H1 (cell line): ENCODE measurements at regions not wholly inside any gene's neighbourhood (a gene's known extent, or its start where the extent isn't known, plus 50 kb on each side); places are given as distances from the start of the nearest gene placed in this dataset.

ENCODE experiments used
- CTCF ChIA-PET: fragments of 300-600 bp; sonication (Branson Sonifier 250); formaldehyde crosslinking; loops from one replicate; lab custom pipeline; 2021; ENCODE audit not compliant: partially characterized antibody; lab: Charles Lee
- POLR2A ChIA-PET: fragments of 300-600 bp; sonication (Branson Sonifier 250); formaldehyde crosslinking; loops from one replicate; lab custom pipeline; 2021; ENCODE audit warnings: inconsistent platforms; ENCODE audit not compliant: partially characterized antibody; lab: Charles Lee
- DNase-seq, 2 experiments: peaks; one replicate each; pipeline versions ENCODE4 v3.0.0 to v3.0.0-alpha.2; 2010 to 2022; ENCODE audit warnings: low spot score in 2 of 2, low read depth in 1 of 2, mixed read lengths in 1 of 2
- FAIRE-seq: peaks from 2 replicates; lab custom pipeline; 2011; peaks lifted over from hg19 to GRCh38; lab: Jason Lieb, UNC
- H2AFZ ChIP-seq: 2 replicates; pipeline ENCODE4 v1.8.1; 2012; ENCODE audit warnings: low read length, inconsistent platforms
- H2AK5ac ChIP-seq: 2 replicates; pipeline ENCODE4 v1.6.1; 2013; ENCODE audit warnings: low read depth, low read length
- H2BK120ac ChIP-seq: replicated peaks from 2 replicates; pipeline ENCODE3; 2013; ENCODE audit warnings: low read depth, low read length, inconsistent platforms
- H2BK12ac ChIP-seq: 2 replicates; pipeline ENCODE4 v1.6.1; 2013; ENCODE audit warnings: low read depth, low read length
- H2BK15ac ChIP-seq: 2 replicates; pipeline ENCODE4 v1.6.1; 2013; ENCODE audit warnings: low read length
- H2BK20ac ChIP-seq: 2 replicates; pipeline ENCODE4 v1.6.1; 2013; ENCODE audit warnings: low read length
- H2BK5ac ChIP-seq: 2 replicates; pipeline ENCODE4 v1.6.1; 2013; ENCODE audit warnings: low read depth, low read length
- H3K14ac ChIP-seq: 2 replicates; pipeline ENCODE4 v1.6.1; 2013; ENCODE audit warnings: inconsistent platforms; ENCODE audit not compliant: insufficient read length
- H3K18ac ChIP-seq: 2 replicates; pipeline ENCODE4 v1.6.1; 2013; ENCODE audit warnings: low read length; ENCODE audit errors: extremely low read depth
- H3K23ac ChIP-seq: 2 replicates; pipeline ENCODE4 v1.6.1; 2013; ENCODE audit warnings: inconsistent platforms; ENCODE audit not compliant: insufficient read length
- H3K23me2 ChIP-seq: 2 replicates; pipeline ENCODE4 v1.6.1; 2013; ENCODE audit warnings: low read depth, low read length
- H3K27ac ChIP-seq: 2 replicates; pipeline ENCODE4 v1.6.1; 2011; ENCODE audit warnings: low read depth, low read length, inconsistent platforms
- H3K27me3 ChIP-seq, 4 experiments: replicated peaks in 1 of 4; 1 replicate in 1 of 4; 2 replicates in 3 of 4; pipeline versions ENCODE4 v1.6.1 to v1.8.1; 2011 to 2013; ENCODE audit warnings: low read length in 3 of 4, mild to moderate bottlenecking in 3 of 4, inconsistent platforms in 2 of 4, mixed read lengths in 2 of 4, moderate library complexity in 1 of 4; ENCODE audit not compliant: control insufficient read depth in 3 of 4, insufficient read depth in 3 of 4; ENCODE audit errors: extremely low read depth in 1 of 4
- H3K36me3 ChIP-seq, 4 experiments: 2 replicates each; pipeline versions ENCODE4 v1.6.1 to v1.8.1; 2011 to 2013; ENCODE audit warnings: mild to moderate bottlenecking in 4 of 4, low read length in 3 of 4, moderate library complexity in 2 of 4, control low read depth in 1 of 4, inconsistent platforms in 1 of 4; ENCODE audit not compliant: insufficient read depth in 4 of 4, control insufficient read depth in 2 of 4
- H3K4ac ChIP-seq: replicated peaks from 2 replicates; pipeline ENCODE3; 2013; ENCODE audit warnings: low read length, low read depth, mixed read lengths, inconsistent platforms; ENCODE audit not compliant: insufficient read length
- H3K4me1 ChIP-seq, 4 experiments: replicated peaks in 1 of 4; 1 replicate in 1 of 4; 2 replicates in 3 of 4; pipeline versions ENCODE4 v1.6.1 to v1.8.1; 2011 to 2013; ENCODE audit warnings: low read length in 3 of 4, inconsistent platforms in 2 of 4, mixed read lengths in 1 of 4; ENCODE audit not compliant: insufficient read depth in 4 of 4, control insufficient read depth in 3 of 4
- H3K4me2 ChIP-seq, 2 experiments: 2 replicates each; pipeline versions ENCODE4 v1.6.1 to v1.8.1; 2011 to 2013; ENCODE audit warnings: low read depth in 2 of 2, low read length in 2 of 2, control low read depth in 1 of 2, inconsistent platforms in 1 of 2, mild to moderate bottlenecking in 1 of 2; ENCODE audit not compliant: insufficient read depth in 1 of 2
- H3K4me3 ChIP-seq, 4 experiments: fragments of 200-600, 300-600 bp in 1 of 4; sonication (generic), shearing (Covaris generic), sonication (Bioruptor Twin) in 1 of 4; 2 replicates each; pipeline versions ENCODE4 v1.5.1 to v1.8.1; 2011 to 2016; ENCODE audit warnings: low read length in 4 of 4, low read depth in 3 of 4, control low read depth in 2 of 4, inconsistent platforms in 2 of 4, mild to moderate bottlenecking in 2 of 4, mixed read lengths in 1 of 4, moderate library complexity in 1 of 4; ENCODE audit not compliant: insufficient read depth in 2 of 4; ENCODE audit errors: extremely low read depth in 1 of 4
- H3K56ac ChIP-seq: replicated peaks from 2 replicates; pipeline ENCODE3; 2013; ENCODE audit warnings: low read depth, mild to moderate bottlenecking, mixed read lengths, low read length, inconsistent platforms; ENCODE audit not compliant: insufficient read length
- H3K79me1 ChIP-seq: 2 replicates; pipeline ENCODE4 v1.6.1; 2013; ENCODE audit warnings: low read depth, low read length, control low read depth
- H3K79me2 ChIP-seq, 2 experiments: 2 replicates each; pipeline versions ENCODE4 v1.6.1 to v1.8.1; 2012 to 2013; ENCODE audit warnings: low read length in 2 of 2, mild to moderate bottlenecking in 2 of 2, inconsistent platforms in 1 of 2; ENCODE audit not compliant: insufficient read depth in 2 of 2, control insufficient read depth in 1 of 2
- H3K9ac ChIP-seq, 4 experiments: replicated peaks in 1 of 4; 1 replicate in 1 of 4; 2 replicates in 3 of 4; pipeline versions ENCODE4 v1.6.1 to v1.8.1; 2011 to 2013; ENCODE audit warnings: low read depth in 3 of 4, low read length in 3 of 4, control low read depth in 2 of 4, mild to moderate bottlenecking in 2 of 4, moderate library complexity in 2 of 4, inconsistent platforms in 1 of 4; ENCODE audit errors: extremely low read depth in 1 of 4
- H3K9me3 ChIP-seq, 2 experiments: 2 replicates each; pipeline versions ENCODE4 v1.6.1 to v1.8.1; 2012 to 2013; ENCODE audit warnings: mild to moderate bottlenecking in 2 of 2, moderate library complexity in 2 of 2, control low read depth in 1 of 2, inconsistent platforms in 1 of 2, low read depth in 1 of 2, low read length in 1 of 2, mixed read lengths in 1 of 2; ENCODE audit not compliant: insufficient read depth in 2 of 2
- H4K20me1 ChIP-seq, 2 experiments: replicated peaks in 1 of 2; 2 replicates each; pipeline versions ENCODE3 to v1.8.1; 2011 to 2013; ENCODE audit warnings: inconsistent platforms in 2 of 2, low read length in 2 of 2, mild to moderate bottlenecking in 1 of 2; ENCODE audit not compliant: insufficient read depth in 2 of 2, control insufficient read depth in 1 of 2
- H4K5ac ChIP-seq: 2 replicates; pipeline ENCODE4 v1.6.1; 2013; ENCODE audit warnings: low read length, low read depth, mixed read lengths, inconsistent platforms; ENCODE audit not compliant: insufficient read length
- H4K8ac ChIP-seq: 2 replicates; pipeline ENCODE4 v1.8.0; 2013; ENCODE audit warnings: mild to moderate bottlenecking, moderate library complexity, low read length, inconsistent platforms; ENCODE audit not compliant: insufficient read depth; ENCODE audit errors: extremely low read depth
- H4K91ac ChIP-seq: replicated peaks from 2 replicates; pipeline ENCODE3; 2013; ENCODE audit warnings: low read length, mixed read lengths, inconsistent platforms; ENCODE audit not compliant: insufficient read length
- CBX5 ChIP-seq: fragments of 300-800, 300-1000 bp; sonication (generic); IDR thresholded peaks from 2 replicates; pipeline ENCODE4 v1.7.1; 2016; ENCODE audit warnings: antibody characterized with exemption, low read length, low read depth
- CHD1 ChIP-seq: IDR thresholded peaks from 2 replicates; pipeline ENCODE4 v1.6.1; 2012; ENCODE audit warnings: low read depth, low read length, improper control_type of control experiment
- CTBP2 ChIP-seq: IDR thresholded peaks from 2 replicates; pipeline ENCODE4 v1.7.0; 2011; ENCODE audit warnings: borderline replicate concordance, mild to moderate bottlenecking, moderate library complexity, mixed read lengths, low read length; ENCODE audit not compliant: insufficient read depth, insufficient read length
- NRF1 ChIP-seq: IDR thresholded peaks from 2 replicates; pipeline ENCODE4 v1.6.1; 2011; ENCODE audit warnings: mild to moderate bottlenecking, low read depth, low read length, improper control_type of control experiment
- WGBS, 2 experiments: shearing (Covaris generic) in 1 of 2; methylation state at CpG; one replicate each; pipeline versions ENCODE4 v1.1.6 to v1.1.7; 2013 to 2015; ENCODE audit warnings: low lambda C conversion rate in 2 of 2, mixed read lengths in 2 of 2, inconsistent platforms in 1 of 2, low coverage in 1 of 2, missing lambda C conversion rate in 1 of 2; ENCODE audit not compliant: insufficient replicate concordance in 2 of 2, insufficient coverage in 1 of 2, insufficient read length in 1 of 2; ENCODE audit errors: extremely low coverage in 1 of 2, missing lambda C conversion rate in 1 of 2; 5-methylcytosine and 5-hydroxymethylcytosine counted together

DNA sequence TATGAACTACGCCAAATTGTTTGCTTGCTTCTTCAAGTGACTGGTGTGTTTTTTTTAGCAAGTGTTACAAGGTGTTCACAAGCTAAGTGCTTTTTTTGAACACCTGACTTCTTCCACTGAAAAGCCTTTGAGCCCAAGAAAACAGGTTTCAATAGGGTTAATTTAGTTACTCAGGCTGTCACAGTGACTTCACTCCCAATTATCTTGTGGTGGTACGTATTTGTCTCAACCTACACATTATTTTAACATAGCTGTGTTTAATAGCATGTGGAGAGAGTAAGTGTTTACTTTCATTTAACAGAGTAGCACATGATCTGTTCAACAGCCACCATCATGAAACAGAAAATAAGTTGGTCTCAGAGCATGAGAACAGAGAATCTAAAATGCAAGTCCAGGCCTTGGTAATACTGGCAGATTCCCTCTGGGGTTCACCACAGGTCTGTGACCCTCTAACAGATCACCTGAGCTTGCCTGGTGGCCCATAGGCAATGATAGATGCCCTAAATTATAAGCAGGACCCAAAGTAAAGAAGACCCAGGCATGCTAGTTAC lies 267.7 kb upstream of the SMARCA2 start:
- no peak overlapping the region for H3K4me3 ChIP-seq
- 98% methylated on average over 2 of the region's 2 CpGs; no CpG with 5 or more reads in 1 of the 2 experiments for WGBS, 2 experiments
- H3K4me1 ChIP-seq = no peaks in the 10 kb centered on the region
- no peak overlapping the region for H2AK5ac ChIP-seq
- H3K4me2 ChIP-seq = no peak overlapping the region
- no peaks in the 10 kb centered on the region for H3K79me2 ChIP-seq
- no peak overlapping the region for H3K27ac ChIP-seq
- H3K79me1 ChIP-seq = no peaks in the 10 kb centered on the region
- H3K14ac ChIP-seq = no peak overlapping the region
- no peaks in the 10 kb centered on the region for H4K20me1 ChIP-seq
- no peak overlapping the region for H4K91ac ChIP-seq
- FAIRE-seq (no peak), DNase-seq (no peak)
- H3K9me3 ChIP-seq = peaks cover 2 to 12% of the 10 kb centered on the region in 2 experiments; a peak in 2 of 4 replicates
- no peak overlapping the region for H4K8ac ChIP-seq
- H3K56ac ChIP-seq = no peak overlapping the region
- no peak overlapping the region for H3K9ac ChIP-seq
- H3K23ac ChIP-seq = no peak overlapping the region
- no peak overlapping the region for H2BK120ac ChIP-seq
- H3K23me2 ChIP-seq = no peaks in the 10 kb centered on the region
- no peak overlapping the region for H2BK12ac ChIP-seq
- ChIA-PET CTCF (no interaction called here), POLR2A (no interaction called here)
- H3K18ac ChIP-seq = no peak overlapping the region
- no peak overlapping the region for H2BK15ac ChIP-seq
- no peak overlapping the region for H3K4ac ChIP-seq
- no peak overlapping the region for H4K5ac ChIP-seq
- no peaks in the 10 kb centered on the region for H3K36me3 ChIP-seq
- H3K27me3 ChIP-seq = no peaks in the 10 kb centered on the region
- H2AFZ ChIP-seq = no peak overlapping the region
- no peak overlapping the region for H2BK5ac ChIP-seq
- H2BK20ac ChIP-seq = no peak overlapping the region
- TF ChIP-seq CBX5 (no peak), CHD1 (no peak), NRF1 (no peak), CTBP2 (no peak)
